Hematopoietic multipotent progenitor cell treated with erythropoietin and hydrocortisone succinate and interleukin-3 and kit ligand, for 4 days (in vitro differentiated cells): ENCODE measurements at regions not wholly inside any gene's neighbourhood (a gene's known extent, or its start where the extent isn't known, plus 50 kb on each side); places are given as distances from the start of the nearest gene placed in this dataset.

Source experiments
- DNase-seq: peaks from one replicate; pipeline ENCODE4 v3.0.0-alpha.2; 2015

DNA sequence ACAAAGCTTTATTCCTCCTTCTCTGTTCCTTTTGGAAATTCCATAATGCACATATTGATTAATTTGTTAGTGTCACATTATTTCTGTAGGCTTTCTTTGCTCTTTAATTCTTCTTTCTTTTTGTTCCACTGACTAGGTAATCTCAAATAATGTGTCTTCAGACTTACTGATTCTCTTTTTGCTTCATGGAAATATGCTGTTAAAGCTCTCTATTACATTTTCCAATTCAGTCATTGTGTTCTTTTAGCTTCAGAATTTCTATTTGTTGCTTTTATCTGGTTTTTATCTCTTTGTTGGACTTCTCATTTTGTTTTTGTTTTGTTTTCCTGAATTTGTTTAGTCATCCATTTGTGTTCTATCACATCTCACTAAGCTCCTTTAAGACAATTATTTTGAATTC lies 147.0 kb upstream of the EOMES start:
- no peak for DNase-seq

DNA sequence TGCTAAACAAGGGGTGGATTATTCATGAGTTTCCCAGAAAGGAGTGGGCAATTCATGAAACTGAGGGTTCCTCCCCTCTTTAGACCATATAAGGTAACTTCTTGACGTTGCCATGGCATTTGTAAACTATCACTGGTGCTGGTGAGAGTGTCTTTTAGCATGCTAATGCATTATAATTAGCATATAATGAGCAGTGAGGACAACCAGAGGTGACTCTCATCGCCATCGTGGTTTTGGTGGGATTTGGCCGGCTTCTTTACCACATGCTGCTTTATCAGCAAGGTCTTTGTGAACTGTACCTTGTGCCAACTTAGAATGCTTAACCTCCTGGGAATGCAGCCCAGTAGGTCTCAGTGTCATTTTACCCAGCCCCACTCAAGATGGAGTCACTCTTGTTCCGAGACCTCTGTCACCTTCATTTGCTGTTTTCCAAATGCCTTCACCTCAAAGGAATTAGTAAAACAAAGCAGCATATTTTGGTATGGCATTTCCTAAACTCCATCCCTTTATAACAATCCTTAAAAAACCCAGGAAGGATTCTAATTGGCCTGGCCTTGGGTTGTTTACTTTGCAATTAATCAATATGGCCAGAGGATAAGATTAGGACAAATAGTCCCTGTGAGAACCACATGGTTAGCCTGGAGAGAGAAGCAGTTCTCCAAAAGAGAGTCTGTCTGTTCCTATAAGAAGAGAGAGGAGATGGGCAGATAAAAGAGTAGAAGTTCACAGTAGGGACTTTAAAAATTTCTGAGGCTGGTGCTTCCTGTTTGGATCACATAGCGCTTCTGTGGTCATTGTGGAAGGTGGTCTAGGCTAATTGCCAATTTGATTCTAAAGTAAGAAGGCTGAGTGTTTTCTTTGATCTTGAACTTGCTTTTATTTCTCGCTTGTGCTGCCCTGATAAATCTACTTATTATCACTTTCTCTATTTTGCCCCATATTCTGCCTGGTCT lies 155.2 kb upstream of the EOMES start:
- DNase-seq = peak; percentile 30

DNA sequence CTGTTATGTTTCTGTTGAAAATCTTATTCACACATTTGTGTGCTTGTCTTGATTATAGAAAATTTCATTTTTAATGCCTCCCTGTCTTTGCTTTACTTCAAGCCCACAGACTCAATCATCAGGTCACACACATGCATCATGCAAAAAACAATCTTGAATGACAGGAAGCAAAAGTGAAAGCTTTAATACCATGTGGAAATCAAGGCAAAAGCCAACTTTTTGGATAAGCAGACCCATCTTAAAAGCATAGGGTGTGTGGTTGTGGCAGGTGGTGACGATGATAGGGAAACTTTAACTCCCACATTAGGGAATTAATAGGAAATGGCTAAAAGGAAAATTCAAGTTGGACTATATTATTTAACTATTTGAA lies 155.9 kb upstream of the EOMES start:
- no peak for DNase-seq

DNA sequence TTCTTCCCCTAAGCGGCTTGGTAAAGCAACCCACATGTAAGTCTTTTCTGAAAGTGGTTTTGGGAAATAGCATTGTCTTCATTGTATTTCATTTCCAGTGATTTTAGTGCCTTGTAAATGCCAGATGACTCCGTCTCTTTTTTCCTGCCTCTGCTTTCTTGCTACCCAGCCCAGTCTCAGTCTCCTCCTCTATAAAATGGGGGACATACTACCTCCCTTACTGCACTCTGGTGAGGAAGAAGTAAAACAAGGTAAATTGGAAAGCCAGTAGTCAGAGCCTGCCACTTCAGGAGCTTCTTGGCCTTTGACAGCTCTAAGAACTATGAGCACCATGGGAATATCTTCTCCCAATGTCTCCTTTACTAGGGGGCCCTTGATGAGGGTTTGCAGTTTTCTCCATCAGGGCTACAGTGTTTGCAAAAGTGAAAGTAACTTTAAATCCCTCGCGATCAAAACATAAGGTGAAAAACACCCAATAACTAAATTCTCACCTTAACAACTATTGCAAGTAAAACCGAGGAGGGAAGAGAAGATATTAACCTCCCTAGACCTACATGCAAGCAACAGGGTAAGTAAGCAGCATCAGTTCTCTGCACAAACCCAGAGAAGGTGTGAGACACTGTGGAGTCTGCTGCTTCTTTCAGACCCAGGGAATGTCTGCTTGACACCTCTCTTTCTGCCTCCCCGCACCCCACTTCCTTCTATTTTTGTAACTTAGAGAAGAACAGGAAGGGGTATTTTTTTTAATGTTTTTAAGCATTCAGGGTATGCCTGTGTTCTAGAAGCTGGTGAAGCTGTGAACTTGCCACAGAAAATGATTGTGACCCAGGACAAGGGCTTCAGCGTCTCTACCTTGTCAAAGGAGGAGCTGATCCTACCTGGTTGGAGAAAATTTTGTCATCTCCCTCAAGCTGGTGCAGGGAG lies 159.1 kb upstream of the EOMES start:
- peak; percentile 48 for DNase-seq

DNA sequence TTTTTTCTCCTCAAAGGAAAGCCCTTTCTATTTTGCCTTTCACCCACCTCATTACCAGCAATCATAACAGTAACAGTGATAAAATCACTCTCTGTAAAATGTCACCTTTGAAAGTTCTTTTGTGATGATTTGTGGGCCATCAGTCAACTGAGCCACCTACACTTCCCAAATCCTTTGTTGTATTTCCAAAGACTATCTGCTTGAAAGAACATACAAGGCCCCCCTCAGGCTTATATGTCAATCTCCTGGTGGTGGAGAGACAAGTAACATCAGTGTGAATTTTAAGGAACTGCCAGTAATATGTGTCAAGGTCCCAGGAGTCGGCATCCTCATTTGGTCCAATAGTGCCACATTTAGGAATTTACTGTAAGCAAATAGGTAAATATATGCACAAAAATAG lies 161.1 kb upstream of the EOMES start:
- DNase-seq = no peak

DNA sequence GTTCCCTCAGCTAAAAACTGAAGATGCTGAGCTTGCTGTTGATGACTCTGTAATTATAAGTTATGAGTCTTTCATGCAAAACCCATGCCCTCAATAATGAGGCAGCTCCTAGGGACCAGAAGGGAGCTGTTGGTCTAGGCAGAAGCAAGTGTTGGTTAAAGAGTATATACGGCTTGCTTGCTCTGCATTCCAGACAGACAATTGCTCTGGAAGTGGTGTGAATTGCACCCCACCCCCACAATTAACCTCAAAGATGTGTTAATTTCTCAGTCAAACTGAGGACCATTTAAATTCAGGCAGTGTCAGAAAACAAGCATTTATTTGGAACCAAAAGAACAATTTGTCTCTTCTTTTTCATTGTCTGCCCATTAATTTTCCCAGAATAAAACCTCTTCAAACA lies 163.5 kb upstream of the EOMES start:
- no peak for DNase-seq

DNA sequence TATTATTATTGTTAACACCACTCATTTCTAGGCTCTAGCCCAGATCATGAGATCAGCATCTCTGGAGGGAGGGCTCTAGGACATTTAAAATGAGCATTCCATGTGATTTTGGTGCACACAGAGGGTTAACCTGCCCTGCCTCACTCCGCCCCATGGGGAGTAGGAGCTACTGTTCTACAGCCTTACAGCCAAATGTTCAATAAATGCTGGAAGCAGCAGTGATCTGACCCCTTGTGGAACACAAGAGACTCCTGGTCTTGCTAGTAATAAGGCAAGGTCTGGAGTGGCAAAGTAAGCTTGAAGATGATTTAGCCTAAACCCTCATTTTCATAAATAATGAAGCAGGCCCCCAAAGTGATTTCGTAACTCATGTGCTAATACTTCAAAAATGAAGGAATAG lies 166.4 kb upstream of the EOMES start:
- DNase-seq = no peak

DNA sequence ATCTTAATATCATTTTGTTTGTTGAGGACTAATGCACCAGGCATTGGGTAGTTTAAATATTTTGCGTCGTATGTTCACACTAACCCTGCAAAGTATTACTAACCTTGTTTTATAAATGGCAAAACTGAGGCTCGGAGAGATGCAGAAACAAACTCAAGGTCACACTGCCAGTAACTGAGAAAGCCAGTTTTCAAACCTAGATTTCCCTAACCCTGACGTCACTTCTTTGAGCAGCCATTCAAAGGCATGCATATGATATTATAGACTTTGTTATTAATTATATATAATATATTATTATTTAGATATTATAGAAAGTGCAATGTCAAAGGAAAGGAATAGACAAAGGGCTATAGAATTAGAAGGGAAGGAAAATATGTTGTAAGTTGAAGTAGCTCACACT lies 167.6 kb upstream of the EOMES start:
- no peak for DNase-seq

DNA sequence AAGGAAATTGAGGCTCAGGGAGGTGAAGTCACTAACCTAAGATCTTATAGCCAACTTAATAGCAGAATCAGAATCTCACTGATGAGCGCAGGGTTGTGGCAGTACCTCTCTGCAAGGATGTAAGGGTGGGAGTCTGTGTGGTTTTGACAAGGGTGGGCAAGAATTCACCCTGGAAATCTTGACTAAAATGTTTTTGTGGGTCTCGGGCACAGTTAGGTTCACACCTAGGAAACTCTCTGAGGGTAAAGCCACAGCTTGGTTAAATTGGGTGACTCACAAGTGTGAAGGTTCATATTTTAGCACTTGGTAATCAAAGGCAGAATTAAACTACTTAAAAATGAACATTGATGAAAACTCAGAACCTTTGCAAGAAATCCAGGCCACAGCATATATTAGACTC lies 178.2 kb upstream of the EOMES start:
- no peak for DNase-seq

DNA sequence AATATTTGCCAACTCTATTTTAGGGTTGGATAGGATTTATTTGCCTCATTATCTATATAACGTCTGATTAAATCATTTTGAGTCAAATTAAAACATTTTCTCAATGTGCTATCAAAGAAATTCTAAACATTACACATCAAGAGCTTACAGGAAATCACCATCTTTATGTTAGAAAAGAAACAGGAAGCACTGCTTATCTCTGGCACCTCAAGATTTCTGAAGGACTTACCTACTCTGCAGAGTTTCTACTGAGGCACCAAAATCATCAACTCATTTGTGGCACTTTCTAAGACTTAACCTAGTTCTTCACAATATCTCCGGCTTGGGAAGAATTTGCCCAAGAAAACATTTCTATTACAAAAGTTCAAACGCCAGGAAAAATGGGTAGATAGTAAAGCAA lies 181.3 kb upstream of the EOMES start:
- DNase-seq = no peak

DNA sequence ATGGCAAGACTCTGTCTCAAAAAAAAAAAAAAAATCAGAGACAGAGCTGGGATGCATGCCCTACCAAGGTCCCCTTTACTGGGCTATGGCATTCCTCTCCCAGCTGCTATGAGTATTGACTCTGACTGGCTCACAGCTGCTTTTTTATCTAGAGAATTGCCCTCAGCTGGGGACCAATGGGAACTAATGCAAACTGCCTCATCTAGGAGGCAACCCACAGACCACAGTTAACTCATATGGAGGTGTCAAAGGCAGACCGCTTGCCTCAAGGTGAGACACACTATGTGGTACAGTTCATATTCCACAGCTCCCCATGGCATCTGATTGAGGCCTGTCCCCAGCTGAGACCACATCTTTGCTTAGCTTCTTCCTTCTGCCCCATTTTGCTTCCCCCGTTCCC lies 183.5 kb upstream of the EOMES start:
- no peak for DNase-seq

DNA sequence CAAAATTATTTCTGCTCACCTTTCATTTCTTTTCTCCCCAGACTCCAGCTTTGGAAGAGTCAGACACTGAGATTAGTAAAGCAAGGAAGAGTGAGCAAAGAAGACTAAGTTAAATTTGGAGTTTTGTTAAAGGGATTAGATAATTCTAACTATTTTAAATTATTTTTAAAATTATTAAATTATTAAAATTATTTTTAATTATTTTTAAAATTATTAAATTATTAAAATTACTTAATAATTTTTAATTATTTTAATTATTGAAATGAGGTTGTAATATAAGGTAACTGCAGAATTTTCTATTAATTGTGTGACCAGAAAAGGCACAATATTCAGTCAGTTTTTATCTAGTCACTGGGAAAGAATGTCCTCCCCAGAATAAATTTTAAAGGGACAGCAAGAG lies 185.0 kb upstream of the EOMES start:
- DNase-seq = no peak

DNA sequence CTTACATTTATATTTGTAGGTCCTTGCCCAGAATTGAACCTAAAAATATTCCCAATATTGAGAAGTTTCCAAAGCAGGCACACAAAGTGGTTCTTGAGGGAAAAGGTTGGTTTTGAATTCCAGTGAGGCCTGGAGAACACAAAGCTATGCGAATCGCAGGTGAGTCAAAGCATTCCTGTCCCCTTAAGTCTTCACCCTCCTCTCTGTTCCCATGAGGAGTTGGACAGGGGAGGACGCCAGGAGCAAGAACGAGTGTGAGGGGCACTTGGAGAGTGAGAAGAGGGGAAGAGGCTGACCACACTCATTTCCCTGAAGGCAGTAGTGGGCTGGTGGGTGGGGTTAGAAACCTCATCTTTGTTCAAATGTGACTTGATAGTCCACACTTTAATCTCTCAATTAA lies 185.8 kb upstream of the EOMES start:
- no peak for DNase-seq

DNA sequence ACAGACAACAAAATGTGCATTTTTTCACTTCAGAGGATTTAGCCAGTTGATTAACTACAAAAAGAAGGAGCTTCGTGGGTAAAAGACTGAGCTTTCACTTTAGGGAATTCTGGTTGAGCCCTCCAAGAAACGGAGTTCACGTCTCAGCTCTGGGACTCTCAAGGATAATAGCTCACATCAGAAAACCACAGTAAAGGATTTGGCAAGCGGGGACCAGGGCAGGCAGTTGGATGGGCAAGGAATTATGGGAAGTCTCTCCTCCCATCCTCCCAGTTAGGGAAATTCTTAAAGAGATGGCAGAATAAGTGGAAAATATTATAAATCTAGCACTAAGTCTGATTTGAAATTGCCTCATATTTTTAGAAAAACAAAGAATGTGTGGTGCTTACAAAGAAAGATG lies 188.3 kb upstream of the EOMES start:
- DNase-seq = no peak

DNA sequence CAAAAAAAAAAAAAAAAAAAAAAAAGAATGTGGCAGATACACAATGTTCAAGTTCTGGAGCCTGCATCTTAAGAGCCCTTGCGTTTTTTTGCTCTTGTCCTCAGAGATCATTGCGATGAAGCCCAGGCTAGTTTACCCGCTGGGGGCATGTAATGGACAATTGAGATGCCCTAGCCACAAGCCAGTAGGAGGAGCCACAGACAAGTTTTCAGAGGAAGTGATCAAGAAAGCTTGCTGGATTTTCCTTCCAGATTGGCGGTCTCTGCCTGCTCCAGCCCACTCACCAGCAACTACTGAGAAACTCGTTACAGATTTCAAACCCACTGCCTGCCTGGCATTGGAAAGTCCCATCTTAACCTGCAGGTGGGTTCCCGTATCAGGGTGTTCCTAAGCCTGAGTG lies 192.1 kb upstream of the EOMES start:
- peak; percentile 2 for DNase-seq

DNA sequence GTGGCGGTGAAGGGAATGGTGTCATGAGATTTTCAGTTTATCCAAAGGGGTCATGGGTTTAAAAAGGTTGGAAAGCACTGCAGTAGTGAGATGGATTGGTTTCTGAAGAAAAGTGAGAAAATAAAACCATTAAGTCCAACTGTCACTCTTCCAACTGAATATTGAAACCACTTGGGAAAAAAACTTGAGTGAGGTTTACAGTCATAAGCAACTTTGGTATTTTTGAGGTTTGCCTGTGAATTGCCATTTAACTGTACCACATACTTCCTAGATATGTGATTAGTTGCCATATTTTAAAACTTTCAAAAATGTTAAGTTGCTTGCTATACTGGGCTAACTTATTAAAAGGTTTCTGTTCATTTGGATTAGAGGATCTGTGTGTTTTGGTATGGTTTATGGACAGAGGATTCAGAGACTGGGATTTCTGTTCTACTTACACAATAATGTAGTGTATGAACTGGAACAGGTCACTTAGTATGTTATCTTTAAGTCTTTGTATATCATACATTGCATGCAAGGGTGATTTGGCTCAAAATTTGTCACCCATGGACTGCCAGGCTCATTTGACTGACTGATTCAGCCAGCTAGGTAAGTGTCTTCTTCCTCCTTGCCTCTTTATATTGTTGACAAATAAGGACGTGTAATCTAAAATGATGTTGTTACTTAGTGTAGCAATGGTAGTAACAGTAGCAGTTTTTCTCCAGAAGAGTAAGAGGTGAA lies 201.4 kb upstream of the EOMES start:
- DNase-seq = no peak

DNA sequence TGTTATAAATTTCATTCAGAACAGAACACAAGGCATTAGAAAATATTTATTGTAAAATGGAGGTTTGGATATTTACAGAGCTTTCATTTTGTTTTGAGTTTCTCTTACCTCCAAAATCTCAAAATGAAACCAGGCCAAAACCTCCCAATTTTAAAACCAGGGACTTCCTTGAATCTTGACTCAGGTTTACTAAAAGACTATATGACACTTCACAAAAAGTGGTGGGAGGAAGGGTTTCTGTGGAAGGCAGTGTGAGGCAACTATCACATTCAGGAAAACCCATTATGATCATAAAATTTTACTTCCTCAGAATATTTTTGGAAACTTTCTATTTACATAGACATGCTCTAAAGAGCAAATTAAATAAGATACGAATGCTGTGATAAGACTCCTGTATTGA lies 205.8 kb upstream of the EOMES start:
- DNase-seq = no peak

DNA sequence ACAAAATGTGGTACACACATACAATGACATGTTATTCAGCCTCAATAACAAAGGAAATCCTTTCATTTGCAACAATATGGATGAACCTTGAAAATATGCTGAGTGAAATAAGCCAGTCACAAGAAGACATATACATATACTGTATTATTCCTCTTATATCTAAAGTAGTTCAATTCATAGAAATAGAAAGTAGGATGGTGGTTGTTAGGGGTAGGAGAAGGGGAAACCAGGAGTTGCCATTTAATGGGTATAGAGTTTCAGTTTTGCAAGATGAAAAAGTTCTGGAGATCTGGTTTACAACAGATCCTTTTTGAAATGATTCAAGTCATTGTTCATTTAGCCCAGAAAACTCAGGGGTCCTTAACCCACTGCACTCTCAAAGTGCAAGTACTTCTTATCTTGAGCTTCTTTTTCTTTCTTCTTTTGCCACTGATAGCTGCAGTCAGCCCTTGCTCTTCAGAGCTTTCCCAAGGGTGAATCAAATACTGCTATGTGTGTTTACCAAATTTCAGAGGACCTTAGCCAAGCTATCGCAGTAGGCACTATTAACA lies 208.0 kb upstream of the EOMES start:
- no peak for DNase-seq

DNA sequence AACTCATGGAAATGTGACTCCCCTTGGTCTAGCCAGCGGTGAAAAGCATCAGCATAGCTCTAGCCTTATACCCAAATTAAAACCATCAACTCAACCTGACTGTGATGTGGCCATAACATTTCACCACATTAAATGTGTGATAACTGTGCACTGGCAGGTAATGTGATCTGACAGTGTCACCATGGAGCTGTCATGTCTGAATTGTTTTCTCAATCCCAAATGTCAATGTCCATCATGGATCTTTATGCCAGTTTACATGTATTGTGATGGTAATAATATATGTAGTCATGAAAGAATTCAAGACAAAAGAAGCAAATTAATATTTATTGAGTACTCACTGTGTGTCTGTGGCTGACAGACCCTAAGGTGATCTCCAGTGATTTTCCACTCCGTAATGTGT lies 213.4 kb upstream of the EOMES start:
- no peak for DNase-seq

DNA sequence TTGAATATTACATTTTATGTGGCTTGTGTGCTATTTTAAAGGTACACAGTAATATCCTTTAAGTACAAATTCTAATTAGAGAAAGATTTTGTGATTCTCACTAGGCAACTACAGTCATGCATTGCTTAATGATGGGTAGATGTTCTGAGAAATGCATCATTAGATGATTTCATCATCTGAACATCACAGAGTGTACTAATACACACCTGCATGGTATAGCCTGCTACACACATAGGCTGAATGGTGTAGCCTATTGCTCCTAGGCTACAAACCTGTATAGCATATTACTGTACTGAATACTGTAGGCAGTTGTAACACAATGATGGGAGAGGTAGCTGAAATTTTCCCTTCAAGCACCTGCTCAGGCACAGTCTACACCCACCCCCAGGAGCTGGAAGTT lies 217.4 kb upstream of the EOMES start:
- DNase-seq = no peak

DNA sequence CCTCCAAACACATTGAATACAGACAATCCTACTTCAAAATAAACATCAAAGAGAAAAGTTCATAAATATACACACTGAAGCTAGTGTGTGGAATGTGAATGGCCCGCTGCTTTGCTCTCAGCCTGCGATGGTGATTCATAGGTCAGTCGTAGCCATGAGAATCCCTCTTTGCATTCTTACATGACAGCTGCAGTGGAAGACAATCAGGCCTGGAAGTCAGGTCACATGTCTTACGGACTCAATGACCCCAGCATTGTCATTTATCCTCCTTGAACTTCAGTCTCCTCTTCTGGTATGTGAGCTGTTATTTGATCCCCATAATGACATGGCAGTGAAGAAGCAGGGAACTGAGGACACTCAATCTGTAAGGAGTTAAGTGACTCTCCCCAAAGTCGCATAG lies 217.8 kb upstream of the EOMES start:
- DNase-seq = no peak

DNA sequence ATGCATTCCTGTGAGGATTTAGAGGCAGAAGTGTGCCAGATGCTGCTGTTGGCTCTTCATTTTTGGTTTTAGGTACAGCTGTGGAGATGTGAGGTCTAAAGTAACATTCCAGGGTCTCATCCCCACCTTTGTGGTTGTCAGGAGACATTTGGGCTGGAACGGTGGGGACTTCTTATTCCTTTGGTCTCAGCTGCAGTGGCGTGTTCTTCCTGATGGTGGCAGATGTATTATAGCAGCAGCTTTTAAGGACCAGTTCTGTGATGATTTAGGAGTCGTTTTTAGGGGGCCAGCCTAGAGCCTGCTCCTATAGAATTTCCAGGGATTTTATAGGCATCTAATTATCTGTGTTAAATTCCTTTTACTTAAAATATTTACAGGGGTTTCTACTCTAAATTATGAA lies 221.0 kb upstream of the EOMES start:
- DNase-seq = peak; percentile 22

DNA sequence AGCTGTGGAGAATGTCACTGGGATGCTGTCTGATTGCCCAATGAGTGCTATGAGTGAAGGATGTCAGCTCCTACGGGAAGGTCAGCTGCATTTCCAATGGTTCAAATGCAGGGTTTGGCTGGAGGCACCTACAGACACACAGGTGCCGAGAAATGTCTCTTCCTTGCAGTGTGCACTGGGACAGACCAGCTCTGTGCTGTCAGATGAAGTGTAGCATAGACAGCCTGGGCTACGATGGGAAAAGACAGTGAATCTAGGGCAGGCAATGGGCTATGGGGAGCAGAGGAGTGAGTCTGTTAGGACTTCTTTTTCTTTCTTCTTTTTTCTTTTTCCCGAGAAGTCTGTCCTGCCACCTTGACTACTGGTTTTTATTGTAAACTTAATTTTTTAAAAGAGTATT lies 223.1 kb upstream of the EOMES start:
- no peak for DNase-seq
